ENCODE measurements at regions not wholly inside any gene's neighbourhood (a gene's known extent, or its start where the extent isn't known, plus 50 kb on each side); places are given as distances from the start of the nearest gene placed in this dataset.

- DNase-seq: no peak
Observed at GRCh38 chr9:12934545-12935272, 159.9 kb downstream of the LURAP1L start.

DNA sequence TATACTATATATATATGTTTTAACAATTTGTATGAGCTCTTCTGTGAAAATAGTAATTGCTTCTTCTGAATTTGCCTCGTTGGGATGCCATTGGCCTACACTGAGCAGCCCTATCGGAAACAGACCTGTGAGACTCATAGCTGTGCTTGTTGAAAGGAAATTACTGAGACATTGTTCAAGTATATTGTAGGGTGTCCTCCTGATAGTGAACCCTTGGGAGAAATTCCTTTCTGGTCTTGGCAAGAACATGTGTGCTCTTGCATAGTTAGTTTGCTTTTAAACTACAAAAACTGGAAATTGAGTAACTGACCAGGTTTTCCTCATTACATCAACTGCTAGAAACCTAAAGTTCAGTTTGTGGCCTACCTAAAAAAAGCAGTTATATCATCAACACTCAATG lies 160.9 kb downstream of the LURAP1L start:
- no peak for DNase-seq

DNA sequence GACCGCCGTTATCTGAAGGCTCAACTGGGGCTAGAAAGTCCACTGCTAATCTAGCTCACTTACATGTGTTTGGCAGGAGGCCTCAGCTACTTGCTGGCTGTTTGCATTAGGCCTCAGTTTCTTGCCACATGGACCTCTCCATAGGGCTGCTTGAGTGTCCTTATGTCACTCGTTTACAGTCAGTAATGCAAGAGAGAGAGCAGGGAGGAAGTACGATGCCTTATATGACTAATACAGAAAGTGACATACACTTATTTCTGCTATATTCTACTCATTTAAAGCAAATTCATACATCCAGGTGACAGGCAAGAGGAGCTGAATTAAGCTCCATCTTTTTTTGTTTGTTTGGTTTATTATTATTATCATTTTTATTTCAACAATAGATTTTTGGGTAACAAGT lies 179.6 kb downstream of the LURAP1L start:
- no peak for DNase-seq

- DNase-seq: no peak
Observed at GRCh38 chr9:12955510-12956163, 180.8 kb downstream of the LURAP1L start.

GRCh38 chr9:12956261-12956660 lies 181.4 kb downstream of the LURAP1L start:
- no peak for DNase-seq

- DNase-seq: no peak
Observed at GRCh38 chr9:12956805-12957204, 182.0 kb downstream of the LURAP1L start.

GRCh38 chr9:12958279-12958678 lies 183.5 kb downstream of the LURAP1L start:
- DNase-seq: no peak

GRCh38 chr9:12958708-12959107 lies 183.9 kb downstream of the LURAP1L start:
- DNase-seq: no peak

DNA sequence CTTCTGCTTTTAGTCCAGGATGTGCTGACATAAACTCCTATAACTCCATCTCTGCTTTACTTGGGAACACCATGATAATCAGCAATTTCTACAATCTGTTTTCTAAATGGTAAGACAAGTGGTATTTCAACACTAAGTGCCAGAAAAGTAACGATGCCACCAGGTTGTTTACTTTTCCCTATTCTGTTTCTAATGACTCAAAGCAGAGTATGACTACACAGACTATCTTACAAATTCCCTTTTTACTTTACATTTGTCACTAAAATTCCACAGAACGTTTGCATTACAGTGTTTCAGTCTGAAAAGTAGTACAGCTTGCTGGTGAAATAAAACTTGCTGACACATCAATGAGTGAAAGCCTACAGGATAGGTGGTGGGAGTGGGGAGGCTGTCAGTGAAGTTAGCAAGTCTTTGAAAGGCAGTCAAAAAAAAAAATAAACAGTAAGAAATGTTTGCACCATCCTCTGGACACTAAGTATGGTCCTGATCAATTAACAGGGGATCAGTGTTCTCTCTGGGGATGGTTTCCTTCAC lies 186.5 kb downstream of the LURAP1L start:
- no peak for DNase-seq

DNA sequence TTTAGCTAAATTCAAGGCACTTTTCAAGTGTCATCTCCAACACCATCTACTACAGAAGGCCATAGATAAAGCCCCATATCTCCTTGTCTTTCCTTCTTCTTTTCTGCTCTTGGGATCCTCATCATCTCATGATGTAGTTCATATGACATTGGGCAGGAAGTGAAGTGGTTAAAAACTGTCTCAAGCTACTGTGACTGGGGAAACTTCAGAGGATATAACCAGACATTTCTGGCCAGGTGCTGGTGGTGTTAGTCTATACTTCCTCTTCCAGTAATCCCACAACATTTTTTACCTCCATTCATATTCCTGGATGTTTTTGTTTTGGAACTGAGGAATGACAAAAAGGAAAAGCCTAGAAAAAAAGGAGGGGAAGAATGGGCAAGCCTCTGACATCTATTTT lies 188.7 kb downstream of the LURAP1L start:
- DNase-seq: no peak

- DNase-seq: no peak
Observed at GRCh38 chr9:12964271-12964670, 189.5 kb downstream of the LURAP1L start.

GRCh38 chr9:12965303-12965702 lies 190.5 kb downstream of the LURAP1L start:
- DNase-seq: no peak

DNA sequence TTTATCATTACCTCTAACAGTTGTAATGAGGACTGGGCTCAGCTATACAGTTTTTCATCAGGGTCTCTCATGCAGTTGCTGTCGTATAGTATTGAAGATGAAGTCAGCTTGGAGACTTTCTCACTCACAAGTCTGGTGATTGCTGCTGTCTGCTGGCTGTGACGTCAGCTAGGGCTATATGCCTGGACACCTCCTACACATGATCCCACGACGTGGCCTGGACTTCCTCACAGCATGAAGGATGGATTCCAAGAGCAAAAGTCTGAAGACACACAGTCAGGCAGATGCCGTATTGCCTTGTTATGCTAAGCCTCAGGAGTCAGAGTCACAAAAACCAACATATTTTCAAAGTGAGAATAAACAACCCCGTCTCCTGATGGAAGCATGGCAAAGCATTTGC lies 193.3 kb downstream of the LURAP1L start:
- no peak for DNase-seq

DNA sequence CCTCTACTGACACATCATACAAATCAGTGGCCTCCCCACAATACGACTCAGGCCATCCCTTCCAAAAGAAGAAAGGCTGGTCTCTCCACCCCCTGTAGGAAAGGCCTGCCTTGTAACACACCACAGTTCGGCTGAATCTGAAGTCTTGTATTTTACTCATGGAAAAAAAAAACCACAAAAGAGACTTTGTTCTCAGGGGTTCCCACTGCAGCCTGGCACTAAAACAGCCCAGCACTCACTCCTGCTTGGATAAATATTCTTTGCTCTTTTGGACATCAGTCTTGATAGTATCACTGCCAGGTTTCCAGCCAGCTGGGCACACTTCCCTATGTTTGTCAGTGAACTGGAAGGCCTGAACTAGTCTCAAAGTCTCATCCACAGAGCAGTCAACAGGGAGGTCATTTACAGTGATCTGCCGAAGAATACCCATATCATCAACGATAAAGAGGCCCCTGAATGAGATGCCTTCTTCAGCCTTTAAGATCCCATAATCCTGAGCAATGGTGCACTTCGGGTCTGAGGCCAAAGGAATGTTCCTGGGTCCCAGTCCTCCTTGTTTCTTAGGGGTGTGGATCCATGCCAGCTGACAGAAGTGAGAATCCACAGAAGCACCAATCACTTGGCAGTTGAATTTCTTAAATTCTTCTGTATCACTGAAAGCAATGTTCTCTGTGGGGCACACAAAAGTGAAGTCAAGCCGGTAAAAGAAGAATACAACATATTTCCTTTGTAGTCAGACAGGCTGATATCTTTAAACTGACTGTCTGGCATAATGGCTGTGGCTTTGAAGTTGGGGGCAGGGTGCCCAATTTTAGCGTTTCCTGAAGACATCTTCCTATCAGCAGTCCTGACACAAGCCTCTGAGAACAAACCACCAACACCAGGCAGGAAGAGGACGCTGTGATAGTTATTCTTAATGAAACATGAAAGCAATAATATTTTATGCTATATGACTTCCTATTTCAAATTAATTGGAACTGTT lies 198.1 kb downstream of the LURAP1L start:
- DNase-seq: no peak

DNA sequence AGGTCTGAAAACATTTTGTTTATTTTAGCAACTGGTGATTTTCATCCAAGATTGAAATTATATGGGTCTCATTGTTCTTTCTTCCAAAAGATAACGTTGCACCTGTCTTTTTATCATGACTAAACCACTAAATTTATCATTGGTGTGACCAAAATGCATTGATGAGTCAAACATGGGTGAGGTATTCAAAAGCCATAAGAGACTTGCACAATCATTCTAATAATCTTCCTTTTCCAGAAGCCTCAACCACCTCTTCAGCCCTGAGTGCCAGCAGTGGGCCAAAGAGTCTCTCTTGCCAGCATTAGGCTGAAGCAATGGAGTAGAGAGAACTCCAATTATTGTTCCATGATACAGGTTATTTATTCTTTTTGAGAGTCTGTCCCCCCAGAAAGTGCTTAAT lies 198.9 kb downstream of the LURAP1L start:
- no peak for DNase-seq

GRCh38 chr9:12974671-12975070 lies 199.9 kb downstream of the LURAP1L start:
- DNase-seq: no peak

GRCh38 chr9:12975496-12975895 lies 200.7 kb downstream of the LURAP1L start:
- DNase-seq: no peak

GRCh38 chr9:12980085-12980851 lies 205.4 kb downstream of the LURAP1L start:
- DNase-seq: no peak

GRCh38 chr9:12988258-12988657 lies 213.4 kb downstream of the LURAP1L start:
- DNase-seq: no peak

GRCh38 chr9:12989669-12990068 lies 214.8 kb downstream of the LURAP1L start:
- DNase-seq: no peak

DNA sequence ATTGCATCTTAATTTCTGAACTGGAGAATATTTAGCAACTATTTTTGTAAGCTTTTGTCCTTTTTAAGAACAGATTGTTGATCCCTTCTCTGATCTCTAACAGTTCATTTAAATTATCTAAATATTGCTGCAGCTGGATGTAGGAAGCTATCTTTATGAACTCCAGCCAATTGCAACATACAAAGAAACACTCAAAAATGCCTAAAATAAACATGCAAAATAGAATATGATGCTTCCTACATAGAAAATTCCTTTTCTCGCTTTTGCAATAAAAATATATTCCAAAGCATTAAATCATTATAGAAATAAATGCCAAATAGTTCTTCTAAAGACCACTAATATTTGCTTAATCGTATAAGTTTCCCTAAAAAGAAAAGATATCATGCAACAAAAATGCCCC lies 218.6 kb downstream of the LURAP1L start:
- DNase-seq: no peak

DNA sequence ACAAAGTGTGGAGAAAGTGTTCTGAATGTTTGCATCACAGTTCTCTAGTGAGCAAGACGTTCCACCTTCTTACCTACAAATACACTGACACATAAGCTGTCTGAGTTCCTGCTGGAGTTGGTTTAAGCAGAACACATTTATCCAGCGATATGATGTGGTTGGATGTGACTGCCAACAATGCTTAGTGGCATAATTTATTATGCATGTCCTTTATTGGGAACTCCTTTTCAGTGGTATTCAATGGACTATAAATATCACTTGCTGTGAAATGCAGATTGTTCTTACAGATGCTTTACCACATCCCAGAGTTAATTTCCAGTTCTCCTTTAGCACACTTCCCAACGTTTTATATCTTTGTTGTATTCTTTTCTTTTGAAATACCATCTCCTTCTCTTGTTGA lies 222.2 kb downstream of the LURAP1L start:
- no peak for DNase-seq

Measured in NCI-H1694 treated with DMSO at 0.1 percent for 48 hours (cell line).